Bone marrow (tissue), 2 donors: ENCODE measurements at regions not wholly inside any gene's neighbourhood (a gene's known extent, or its start where the extent isn't known, plus 50 kb on each side); places are given as distances from the start of the nearest gene placed in this dataset.
"Not testable (repeated sequence)": the region's sequence is repeated elsewhere in the genome, so short reads cannot be mapped to it uniquely, and the experiment has no call there.

Experiments
- DNase-seq, 2 donors: peaks; one replicate each; lab custom pipeline; 2025; lab: John Stamatoyannopoulos, UW

DNA sequence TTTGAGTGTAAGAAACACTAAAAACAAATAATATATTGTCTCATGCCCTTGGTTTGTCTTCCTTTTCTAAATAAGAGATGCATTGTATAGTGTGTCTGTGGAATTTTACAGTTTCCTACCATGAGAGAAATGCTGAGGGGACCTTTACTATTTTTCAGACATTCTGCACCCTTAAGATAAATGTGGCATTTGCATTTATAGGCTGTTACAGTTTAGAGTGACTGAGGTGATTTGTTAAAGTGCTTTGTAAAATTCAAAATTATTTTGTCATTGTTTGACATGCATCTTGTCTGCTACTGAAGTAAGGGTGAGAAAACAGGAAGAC is 78.9 kb upstream of the ZSWIM2 start:
- DNase-seq: no peak

DNA sequence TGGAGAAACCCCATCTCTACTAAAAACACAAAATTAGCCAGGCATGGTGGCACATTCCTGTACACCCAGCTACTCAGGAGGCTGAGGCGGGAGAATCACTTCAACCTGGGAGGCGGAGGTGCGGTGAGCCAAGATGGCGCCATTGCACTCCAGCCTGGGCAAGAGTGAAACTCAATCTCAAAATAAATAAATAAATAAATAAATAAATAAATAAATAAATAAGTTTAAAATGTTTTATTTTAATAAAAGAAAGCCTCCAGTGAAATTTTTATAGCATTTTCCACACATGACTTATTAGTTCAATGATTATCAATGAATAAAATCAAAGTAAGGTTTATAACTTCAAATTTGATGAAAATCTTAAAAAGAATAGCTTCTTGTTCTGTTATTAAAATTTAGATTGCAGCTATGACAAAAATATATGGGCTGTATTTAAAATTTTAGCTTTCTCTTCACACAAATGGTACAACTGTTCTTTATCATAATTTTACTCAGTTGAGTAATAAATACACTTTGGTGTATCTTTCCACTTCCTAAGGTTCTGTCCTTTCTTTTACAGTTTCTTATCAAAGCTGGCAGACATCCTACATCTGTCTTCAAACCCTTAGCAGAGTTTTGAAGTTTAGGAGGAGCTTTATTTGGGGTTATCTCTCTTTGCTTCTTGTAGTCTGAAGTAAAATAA is 78.4 kb upstream of the ZSWIM2 start:
- no peak for DNase-seq

DNA sequence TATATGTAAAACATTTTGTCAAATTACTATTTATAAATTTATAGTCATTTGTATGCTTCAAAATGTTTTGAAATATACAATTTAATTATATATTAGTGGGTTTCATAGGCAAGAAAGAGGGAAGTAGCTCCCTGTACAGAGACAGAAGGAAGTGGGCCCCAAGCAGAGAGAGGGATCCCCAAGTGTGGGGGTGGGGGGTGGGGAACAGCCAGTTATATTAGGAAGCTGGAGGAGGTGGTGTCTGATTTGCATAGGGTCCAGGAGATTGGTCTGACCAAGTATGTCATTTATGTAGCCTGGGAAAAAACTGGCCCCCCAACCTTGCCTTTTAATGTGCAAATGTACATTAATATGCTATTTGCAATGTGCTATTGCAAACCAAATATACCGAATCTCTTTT is 76.5 kb upstream of the ZSWIM2 start:
- no peak for DNase-seq

DNA sequence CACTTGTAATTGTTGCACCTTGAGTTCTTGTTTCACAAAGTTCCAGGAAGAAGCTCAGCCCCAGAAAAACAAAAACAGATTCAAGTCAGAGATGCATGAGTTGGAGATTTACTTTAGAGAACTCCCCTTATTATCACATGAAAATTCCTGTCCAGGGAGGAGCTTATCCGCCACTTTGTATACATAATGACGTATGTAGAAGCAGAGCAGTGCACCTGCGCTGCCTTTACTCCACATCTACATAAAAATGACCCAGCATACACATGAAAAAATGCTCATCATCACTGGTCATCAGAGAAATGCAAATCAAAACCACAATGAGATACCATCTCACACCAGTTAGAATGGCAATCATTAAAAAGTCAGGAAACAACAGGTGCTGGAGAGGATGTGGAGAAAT is 73.3 kb upstream of the ZSWIM2 start:
- not testable (repeated sequence) for DNase-seq

DNA sequence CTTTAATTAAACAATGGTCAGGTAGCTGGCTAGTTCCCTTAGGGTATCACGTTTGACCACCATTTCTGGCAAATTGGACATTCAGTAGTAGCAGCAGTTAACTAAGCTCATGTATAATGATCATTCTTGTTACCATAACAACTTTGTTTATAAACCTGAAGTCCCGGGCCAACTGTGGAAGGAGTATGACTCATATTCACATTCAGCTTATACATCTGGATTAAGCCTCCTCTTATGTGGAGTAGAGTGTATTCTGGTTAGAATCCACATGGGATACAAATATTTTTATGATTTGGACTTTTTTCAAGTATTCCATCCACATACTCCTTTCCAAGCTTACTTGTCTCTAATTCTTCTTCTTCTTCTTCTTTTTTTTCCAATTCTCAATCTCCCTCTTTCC is 70.3 kb upstream of the ZSWIM2 start:
- peak in 1 of 2 donors; percentile 21 for DNase-seq

DNA sequence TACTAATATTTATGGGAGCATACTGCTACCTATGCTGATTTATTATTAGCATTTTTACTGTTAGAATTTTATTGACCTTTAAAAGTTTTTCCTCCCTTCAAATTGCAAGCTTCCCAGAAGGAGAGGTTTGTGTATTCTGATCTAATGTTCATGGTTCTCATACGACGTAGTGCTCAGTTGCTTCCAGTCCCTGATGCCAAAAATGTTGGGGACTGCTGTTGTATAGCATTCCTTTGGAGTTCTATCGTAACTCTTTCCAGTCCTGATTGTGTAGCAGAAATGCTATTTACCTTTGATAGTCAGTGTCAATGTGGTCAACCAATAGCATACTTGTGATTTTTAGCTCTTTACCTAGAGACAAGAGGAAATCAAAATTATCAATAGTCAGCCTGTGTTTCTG is 69.5 kb upstream of the ZSWIM2 start:
- no peak for DNase-seq

DNA sequence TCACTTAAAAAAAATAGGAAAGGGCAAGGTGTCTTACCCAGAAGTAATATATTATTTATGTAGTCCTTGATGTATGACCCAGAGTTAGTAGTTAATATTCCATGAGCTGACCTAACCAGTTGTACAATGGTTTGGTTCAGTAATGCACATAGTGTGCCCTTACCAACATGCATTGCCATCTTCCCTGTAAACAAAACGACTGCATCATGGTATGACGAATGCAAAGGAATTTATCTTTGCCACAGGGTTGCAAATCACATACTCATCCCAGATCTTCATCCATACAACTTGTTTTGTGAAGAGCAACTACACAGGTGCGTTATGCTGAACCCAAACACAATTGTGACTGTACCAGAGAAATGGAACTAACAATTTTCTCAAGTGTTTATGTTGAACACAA is 68.9 kb upstream of the ZSWIM2 start:
- no peak for DNase-seq

DNA sequence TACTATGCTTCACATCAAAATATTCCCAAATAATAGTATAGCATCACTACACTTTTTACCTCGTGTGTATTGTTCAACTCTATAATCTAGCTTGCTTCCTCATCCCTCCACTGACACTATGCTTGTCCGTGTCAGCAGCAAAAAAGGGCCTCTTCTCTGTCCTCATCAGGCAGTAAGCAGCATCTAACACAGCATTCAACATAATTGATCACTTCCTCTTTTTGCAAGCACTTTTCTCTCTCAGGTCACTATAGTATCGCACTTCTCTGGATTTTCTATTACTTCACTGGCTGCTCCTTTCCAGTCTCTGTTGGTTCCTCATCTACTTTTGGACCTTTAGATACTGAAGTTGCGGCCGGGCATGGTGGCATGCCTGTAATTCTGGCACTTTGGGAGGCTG is 64.9 kb upstream of the ZSWIM2 start:
- DNase-seq: peak in 1 of 2 donors; percentile 80

DNA sequence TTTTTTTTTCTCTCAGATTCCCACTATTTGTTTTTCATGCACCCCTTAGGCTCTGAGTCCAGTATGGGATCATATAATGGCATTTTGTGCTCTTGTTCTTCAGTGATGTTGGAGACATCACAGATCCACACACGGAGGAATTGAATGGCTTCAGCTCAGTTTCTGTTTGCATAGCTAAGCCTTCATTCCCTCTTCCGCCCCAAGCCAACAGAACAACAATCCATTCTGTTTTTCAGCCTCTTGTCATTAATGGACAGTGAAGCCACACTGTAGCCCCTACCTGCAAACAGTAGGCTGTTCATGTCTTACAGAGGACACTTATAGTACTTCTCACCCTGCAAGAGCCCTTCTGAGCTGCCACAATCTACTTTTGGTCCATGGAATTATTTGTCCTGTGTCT is 64.0 kb upstream of the ZSWIM2 start:
- DNase-seq: no peak

DNA sequence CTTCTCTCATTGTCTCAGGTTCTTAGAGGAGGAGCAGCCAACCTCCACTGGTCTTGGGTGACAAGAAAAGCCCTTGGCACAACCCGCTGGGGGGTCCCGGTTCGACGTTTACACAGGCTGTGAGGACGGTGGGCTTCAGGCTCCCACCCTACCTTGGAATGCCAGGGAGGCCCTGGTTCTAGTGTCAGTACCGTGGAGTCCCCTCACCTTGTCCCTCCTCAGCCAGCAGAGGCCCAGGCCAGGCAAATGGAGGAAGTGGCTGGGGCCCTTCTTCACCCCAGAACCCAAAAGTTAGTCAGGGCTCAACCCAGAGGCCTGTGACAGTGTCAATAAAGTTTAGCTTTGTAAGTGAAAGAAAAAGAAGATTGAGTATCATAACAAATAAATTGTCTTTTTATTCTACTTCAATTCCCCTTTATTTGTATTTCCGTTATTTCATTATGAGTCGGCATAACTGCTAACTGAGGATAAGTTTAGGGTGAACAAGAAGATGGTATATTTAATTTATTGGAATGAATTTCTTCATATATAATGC is 62.6 kb upstream of the ZSWIM2 start:
- no peak for DNase-seq

DNA sequence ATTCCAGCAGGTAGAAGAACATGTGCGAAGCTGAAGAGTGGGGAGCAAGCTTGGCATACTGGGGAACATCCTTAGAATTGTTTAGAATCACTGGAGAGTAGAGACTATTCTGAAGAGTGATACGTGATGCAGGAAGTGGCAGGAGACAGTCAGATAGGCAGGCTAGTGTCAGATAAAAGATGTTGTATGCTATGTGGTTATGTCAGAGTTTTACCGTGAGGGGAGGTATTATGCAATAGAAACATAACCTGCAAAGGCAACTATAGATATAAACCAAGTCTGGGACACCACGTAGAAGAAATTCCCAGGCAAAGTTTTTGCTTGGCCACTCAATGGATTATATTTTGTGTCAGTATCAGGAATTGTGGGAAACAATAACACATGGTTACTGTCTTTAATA is 62.0 kb upstream of the ZSWIM2 start:
- no peak for DNase-seq

DNA sequence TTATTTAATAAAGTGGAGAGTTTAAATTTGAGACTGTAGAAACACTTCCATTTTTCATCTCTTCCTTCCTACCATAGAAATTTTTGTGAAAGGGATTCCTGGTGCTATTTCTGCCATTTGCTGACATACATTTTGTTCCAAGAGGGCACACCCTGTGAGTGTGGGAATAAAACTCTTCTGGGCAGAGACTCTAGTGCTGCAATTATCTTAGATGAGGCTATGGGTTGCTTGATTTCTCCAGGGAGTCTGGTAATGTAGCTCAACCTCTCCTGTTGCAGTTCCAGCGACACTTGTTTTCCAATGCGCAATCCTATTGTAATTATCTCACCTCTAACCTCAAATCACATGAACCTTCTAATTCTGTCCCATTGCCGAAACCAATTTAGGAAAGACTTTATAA is 60.1 kb upstream of the ZSWIM2 start:
- DNase-seq: no peak

DNA sequence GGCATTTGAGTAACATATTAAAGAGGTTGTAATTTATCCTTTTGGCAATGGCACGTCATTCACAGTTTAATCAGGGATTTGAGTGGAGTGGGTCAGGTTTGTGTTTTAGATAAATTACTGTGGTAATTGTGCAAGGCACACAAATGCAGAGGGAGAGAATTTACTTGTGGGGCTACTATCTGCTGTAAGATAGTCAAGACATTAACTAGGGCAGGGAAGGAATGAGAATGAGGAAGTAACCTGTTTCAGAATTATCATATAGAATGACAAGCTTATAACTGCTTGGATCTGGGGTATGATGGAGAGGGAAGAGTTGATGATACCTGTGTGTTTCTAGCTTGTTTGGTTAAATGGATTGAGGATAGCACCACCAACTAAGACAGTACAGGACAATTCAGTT is 58.9 kb upstream of the ZSWIM2 start:
- DNase-seq: no peak

DNA sequence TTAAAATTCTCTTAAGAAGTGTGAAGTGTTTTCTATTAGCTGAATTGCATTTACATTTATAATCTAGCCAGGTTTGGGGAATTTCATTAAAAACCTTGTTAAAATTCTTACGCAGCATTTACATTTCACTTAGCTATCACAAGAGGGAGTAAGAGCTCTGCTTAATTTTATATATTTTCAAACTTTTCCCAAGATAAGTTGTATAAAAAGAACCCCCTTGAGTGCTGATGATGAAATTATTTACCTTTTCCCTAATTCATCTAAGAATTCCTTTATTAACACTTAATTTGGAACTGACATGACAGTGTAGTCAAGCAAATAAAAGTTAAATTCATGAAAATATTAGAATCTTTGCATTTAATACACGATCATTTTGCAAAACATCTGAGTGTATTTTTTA is 54.2 kb upstream of the ZSWIM2 start:
- DNase-seq: no peak
